GM12873 (cell line): ENCODE measurements at regions not wholly inside any gene's neighbourhood (a gene's known extent, or its start where the extent isn't known, plus 50 kb on each side); places are given as distances from the start of the nearest gene placed in this dataset.

Experiments
- TF ChIP-seq, protein P1 (sequence below): IDR thresholded peaks from 2 replicates; pipeline ENCODE4 v1.5.1; 2012; ENCODE audit warnings: low read depth, mild to moderate bottlenecking, moderate library complexity, low read length, control low read depth; ENCODE audit not compliant: insufficient read depth; ENCODE audit errors: missing control alignments

DNA sequence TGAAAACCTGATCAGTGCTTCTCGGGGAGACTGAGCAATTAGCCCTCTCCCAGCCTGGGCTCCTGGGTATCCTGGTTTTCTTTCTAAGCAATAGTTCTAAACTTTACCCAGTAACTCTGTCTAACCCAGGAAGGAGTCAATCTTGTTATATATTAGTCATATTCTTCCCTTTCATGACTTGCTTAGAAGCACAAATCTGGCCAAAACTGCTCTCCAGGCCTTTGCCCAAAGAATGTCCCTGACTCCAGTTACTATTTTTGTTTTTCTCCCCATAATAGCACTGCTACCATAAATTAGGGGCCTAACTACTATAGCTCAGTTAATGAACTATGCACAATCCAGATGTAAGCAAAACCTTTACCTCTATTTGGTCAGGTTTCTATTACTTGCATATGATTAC, 355.8 kb upstream of the HTR2A start:
- TF ChIP-seq, protein P1, sequence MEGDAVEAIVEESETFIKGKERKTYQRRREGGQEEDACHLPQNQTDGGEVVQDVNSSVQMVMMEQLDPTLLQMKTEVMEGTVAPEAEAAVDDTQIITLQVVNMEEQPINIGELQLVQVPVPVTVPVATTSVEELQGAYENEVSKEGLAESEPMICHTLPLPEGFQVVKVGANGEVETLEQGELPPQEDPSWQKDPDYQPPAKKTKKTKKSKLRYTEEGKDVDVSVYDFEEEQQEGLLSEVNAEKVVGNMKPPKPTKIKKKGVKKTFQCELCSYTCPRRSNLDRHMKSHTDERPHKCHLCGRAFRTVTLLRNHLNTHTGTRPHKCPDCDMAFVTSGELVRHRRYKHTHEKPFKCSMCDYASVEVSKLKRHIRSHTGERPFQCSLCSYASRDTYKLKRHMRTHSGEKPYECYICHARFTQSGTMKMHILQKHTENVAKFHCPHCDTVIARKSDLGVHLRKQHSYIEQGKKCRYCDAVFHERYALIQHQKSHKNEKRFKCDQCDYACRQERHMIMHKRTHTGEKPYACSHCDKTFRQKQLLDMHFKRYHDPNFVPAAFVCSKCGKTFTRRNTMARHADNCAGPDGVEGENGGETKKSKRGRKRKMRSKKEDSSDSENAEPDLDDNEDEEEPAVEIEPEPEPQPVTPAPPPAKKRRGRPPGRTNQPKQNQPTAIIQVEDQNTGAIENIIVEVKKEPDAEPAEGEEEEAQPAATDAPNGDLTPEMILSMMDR, result no peak

DNA sequence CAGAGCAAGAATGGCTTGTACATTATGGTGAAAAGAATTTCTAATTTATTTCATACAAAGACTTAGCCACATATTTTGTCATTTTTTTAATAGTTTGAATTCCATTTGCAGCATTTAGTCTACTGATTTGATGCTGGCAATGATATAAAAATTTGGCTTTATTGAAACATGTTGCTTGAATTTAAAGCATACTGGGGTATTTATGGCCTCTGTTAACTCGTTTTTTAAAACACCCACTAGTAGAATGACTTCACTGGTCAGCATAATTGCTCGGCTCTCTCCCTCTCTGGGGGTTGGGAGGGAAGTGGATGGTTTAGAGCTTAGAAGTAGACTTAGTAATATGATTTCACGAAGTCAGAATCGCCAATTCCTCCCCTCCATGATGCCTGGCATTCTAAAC, 354.9 kb upstream of the HTR2A start:
- TF ChIP-seq, protein P1, result no peak

GRCh38 chr13:47250146-47250545, 353.3 kb upstream of the HTR2A start:
- TF ChIP-seq, protein P1, result no peak

GRCh38 chr13:47249266-47249665, 352.4 kb upstream of the HTR2A start:
- TF ChIP-seq, protein P1, result no peak

DNA sequence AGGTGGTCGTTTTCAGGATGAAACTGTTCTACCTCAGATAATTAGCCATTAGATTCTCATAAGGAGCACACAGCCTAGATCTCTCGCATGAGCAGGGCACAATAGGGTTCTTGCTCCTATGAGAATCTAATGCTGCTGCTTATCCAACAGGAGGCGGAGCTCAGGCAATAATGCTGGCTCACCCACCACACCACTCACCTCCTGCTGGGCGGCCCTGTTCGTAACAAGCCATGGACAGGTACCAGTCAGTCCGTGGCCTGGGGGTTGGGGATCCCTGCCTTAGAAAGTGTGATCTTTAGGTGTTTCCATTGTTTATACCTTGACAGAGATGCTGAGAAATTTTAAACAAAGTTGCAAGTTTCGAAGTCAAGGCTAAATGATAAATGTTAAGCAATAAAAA, 344.6 kb upstream of the HTR2A start:
- TF ChIP-seq, protein P1, result no peak

DNA sequence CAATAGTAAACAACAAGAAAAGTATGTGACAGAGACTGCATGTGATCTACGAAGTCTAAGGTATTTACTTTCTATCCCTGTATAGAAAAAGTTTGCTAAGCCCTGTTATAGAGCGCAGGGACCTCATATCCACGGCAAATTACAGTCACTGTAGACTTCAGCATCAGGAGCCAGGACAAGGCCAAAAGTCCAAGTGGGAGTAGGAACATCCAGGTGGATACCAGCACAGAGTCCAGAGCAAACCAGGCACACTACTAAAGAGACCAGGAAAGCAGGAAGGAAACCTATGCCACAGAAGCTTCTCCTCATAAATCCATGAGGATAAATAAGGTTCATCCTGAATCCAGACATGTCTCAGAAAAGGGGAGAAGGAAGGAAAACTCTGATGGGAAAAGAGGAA, 342.2 kb upstream of the HTR2A start:
- TF ChIP-seq, protein P1, result no peak

DNA sequence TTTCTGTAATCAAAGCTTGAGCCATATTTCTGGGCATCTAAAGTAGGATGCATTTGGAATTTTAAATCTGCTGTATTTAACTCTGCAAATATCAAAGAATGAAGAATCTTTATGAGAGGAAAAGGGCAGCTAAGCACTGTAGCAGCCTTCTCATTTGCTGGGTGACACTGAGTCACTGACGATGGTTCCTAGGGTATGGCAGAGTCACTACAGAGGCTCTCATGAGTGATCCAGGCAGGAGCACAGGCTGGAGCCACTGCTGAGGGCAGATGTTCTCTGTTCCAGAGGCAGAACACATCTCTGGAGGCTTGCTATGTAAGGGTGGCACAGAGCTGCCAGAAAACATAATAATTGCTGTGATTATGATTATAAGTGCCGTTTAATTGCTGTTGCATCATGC, 340.7 kb upstream of the HTR2A start:
- TF ChIP-seq, protein P1, result no peak

DNA sequence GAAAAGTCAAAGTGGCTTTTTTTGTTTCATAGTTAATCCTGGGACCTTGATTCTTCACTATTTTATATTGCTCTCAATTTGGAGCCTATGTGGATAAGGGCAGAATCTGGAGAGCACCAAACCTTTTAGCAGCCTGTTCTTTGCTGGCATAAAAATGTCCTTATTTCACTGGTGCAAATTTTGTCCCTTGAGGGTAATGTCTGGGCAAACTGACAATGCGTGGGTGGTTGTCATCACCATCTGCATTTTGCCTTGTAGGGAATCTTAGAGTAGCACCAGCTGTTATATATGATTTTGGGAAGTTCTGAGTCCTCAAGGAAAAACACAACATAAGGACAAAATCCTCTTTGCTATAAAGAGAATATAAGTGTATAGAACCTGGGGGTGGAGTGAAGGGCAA, 336.9 kb upstream of the HTR2A start:
- TF ChIP-seq, protein P1, result no peak
